ENCODE measurements at regions not wholly inside any gene's neighbourhood (a gene's known extent, or its start where the extent isn't known, plus 50 kb on each side); places are given as distances from the start of the nearest gene placed in this dataset.

DNA sequence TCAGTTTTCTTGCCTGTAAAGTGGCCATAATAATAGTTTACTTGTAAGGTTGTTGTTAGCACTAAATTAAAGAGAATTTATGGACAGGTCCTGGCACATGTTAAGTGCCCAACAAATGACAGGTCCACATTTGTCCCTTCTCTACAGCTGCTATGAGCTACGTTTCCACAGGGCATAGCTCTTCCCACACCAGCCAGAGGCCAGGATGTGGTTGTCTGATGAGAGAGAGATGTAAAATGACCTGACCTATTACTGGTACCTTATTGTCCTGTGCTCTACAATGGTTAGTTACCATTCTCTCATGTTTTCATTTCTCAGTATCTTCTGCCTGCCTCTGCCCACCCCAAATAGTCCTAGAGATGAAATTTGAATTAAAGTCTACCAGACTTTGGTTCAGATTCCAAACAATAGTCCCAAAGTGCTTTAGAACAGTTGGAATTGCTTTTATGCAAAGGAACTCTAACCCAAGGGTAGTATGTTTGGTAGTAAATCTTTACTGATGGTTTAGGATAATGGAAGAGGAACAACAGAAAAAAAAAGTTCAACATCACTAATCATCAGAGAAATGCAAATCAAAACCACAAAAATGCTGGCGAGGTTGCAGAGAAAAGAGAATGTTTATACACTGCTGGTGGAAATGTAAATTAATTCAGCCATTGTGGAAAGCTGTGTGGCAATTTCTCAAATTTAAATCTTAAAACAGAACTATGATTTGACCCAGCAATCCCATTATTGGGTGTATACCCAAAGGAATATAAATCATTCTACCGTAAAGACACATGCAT lies 57.1 kb upstream of the ANKFN1 start:
- DNase-seq (ENCODE audit: low spot score): no peak

DNA sequence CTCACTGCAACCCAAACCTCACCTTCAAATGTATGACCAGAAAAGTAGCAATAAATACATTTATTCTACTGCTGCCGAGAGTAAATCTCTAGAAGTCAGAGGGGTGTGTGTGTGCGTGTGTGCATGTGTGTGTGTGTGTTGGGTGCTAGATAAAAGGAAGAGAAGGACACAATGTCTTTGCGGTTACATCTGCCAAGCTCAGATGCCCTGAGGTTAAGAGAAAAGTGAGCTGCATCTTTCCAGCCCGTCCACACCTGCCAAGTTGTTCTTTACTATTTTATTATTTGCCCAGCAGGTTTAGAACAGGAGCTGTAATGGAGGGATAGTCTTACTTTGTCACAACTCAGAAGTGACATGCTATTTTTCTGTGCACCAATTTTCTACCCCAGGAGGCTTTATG lies 54.5 kb upstream of the ANKFN1 start:
- no peak for DNase-seq (ENCODE audit: low spot score)

DNA sequence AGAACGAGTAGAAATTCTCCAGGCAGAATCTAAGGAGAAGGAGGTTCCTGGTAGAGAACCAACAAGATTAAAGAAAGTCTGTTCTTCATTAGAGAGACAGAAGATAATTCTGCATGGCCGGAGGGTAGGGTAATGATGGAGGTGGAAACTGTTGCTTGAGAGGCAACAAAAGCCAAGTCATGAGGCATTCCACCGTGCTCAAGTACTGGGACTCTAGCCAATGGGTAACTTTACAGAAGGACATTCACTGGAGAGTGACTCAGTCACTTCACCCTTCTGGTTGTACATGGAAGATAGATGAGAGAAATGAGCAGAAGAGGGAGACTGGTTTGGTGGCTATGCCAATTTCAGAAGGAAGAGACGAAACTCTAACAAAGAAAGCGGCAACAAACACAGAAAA lies 53.6 kb upstream of the ANKFN1 start:
- DNase-seq (ENCODE audit: low spot score): no peak
